Mesothelial cell of epicardium (in vitro differentiated cells): ENCODE measurements at regions not wholly inside any gene's neighbourhood (a gene's known extent, or its start where the extent isn't known, plus 50 kb on each side); places are given as distances from the start of the nearest gene placed in this dataset.
"Not testable (repeated sequence)": the region's sequence is repeated elsewhere in the genome, so short reads cannot be mapped to it uniquely, and the experiment has no call there.

Source experiments
- DNase-seq, 2 experiments: peaks; one replicate each; pipeline ENCODE4 v3.0.0; 2021; ENCODE audit warnings: low spot score in 2 of 2; ENCODE audit not compliant: unreplicated experiment in 2 of 2
- H3K27ac Mint-ChIP-seq: 2 replicates; pipeline ENCODE4 v1.8.0; 2021; ENCODE audit warnings: mixed read lengths
- H3K27me3 Mint-ChIP-seq: 2 replicates; pipeline ENCODE4 v1.8.0; 2021; ENCODE audit warnings: low read depth, mixed read lengths
- H3K36me3 Mint-ChIP-seq: 2 replicates; pipeline ENCODE4 v1.8.0; 2021; ENCODE audit warnings: mixed read lengths
- H3K4me1 Mint-ChIP-seq: 2 replicates; pipeline ENCODE4 v1.8.0; 2021; ENCODE audit warnings: mixed read lengths
- H3K4me3 Mint-ChIP-seq: 2 replicates; pipeline ENCODE4 v1.8.0; 2021; ENCODE audit warnings: mild to moderate bottlenecking, moderate library complexity, mixed read lengths
- H3K9me3 Mint-ChIP-seq: 2 replicates; pipeline ENCODE4 v1.8.0; 2021; ENCODE audit warnings: mixed read lengths
- TF ChIP-seq, protein P1 (sequence below): fragments of 200-600 bp; sonication (generic); IDR thresholded peaks from one replicate; pipeline ENCODE4 v1.5.0; 2021; ENCODE audit warnings: antibody characterized with exemption; ENCODE audit not compliant: unreplicated experiment

DNA sequence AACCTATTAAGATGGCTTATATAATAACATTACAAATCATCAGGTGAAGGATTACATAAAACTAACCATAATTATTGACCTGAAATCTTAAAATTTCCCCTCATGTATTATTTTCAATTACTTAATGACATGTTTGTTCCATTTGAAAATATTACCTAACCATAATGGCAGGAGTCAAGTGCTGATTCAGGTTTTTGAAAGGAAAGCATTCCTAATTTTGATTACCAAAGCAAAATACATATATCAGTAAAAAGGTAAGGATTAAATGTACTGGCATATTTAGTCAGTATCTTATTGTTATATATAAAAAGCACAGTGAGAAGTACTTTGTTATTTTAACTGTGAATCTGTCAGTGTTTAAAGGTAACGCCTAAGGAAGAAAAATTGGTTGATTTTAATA lies 960.0 kb upstream of the CNTN5 start:
- TF ChIP-seq, protein P1, sequence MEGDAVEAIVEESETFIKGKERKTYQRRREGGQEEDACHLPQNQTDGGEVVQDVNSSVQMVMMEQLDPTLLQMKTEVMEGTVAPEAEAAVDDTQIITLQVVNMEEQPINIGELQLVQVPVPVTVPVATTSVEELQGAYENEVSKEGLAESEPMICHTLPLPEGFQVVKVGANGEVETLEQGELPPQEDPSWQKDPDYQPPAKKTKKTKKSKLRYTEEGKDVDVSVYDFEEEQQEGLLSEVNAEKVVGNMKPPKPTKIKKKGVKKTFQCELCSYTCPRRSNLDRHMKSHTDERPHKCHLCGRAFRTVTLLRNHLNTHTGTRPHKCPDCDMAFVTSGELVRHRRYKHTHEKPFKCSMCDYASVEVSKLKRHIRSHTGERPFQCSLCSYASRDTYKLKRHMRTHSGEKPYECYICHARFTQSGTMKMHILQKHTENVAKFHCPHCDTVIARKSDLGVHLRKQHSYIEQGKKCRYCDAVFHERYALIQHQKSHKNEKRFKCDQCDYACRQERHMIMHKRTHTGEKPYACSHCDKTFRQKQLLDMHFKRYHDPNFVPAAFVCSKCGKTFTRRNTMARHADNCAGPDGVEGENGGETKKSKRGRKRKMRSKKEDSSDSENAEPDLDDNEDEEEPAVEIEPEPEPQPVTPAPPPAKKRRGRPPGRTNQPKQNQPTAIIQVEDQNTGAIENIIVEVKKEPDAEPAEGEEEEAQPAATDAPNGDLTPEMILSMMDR: no peak
- no peak overlapping the region for H3K27ac Mint-ChIP-seq
- no peak overlapping the region for H3K4me3 Mint-ChIP-seq
- H3K27me3 Mint-ChIP-seq: no peaks in the 10 kb centered on the region
- peaks cover 15% of the 10 kb centered on the region for H3K4me1 Mint-ChIP-seq
- peaks cover 1% of the 10 kb centered on the region for H3K9me3 Mint-ChIP-seq
- no peaks in the 10 kb centered on the region for H3K36me3 Mint-ChIP-seq
- DNase-seq: no peak

DNA sequence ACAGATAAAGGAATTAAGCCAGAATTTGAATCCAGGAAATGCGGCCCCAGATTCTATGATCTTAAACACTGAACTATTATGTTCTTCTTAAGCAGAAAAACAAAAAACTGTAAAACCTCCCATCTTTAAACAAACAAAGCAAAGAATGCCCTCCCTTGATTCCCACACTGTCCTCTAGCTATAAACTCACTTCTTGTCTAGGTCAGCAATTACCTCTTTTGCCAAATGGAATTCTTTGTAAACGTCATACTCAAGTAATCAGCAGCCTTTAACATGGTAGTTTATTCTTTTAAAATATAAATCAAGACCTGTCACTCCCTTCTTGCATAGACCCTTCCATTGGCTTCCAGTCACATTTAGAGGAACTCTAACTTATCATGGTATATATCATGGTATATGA lies 958.9 kb upstream of the CNTN5 start:
- Mint-ChIP-seq H3K9me3 (peaks cover 4% of the 10 kb centered on the region), H3K4me3 (no peak overlapping the region), H3K27me3 (no peaks in the 10 kb centered on the region), H3K4me1 (peaks cover 13% of the 10 kb centered on the region), H3K27ac (no peak overlapping the region), H3K36me3 (no peaks in the 10 kb centered on the region)
- DNase-seq: no peak
- TF ChIP-seq, protein P1: no peak

DNA sequence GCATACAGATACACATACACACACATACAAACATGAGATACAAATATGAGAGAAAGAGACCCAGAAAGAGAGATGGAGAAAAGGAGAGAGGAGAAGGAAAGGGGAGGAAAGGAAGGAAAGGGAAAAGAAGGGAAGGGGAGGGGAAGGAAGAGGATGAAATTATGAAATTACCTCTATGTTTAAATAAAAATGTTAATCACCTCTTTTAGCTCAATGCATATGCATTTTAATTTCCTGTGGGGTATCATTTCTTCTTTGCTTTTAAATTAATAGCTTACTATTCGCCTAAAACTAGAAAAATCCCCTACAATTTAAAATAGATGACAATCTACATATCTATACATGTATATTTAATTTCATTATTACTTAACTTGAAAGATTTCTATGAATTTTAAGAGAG lies 958.0 kb upstream of the CNTN5 start:
- TF ChIP-seq, protein P1: no peak
- no peak overlapping the region for H3K4me3 Mint-ChIP-seq
- DNase-seq: no peak
- peaks cover 10% of the 10 kb centered on the region for H3K4me1 Mint-ChIP-seq
- H3K27me3 Mint-ChIP-seq: no peaks in the 10 kb centered on the region
- H3K36me3 Mint-ChIP-seq: no peaks in the 10 kb centered on the region
- H3K9me3 Mint-ChIP-seq: peaks cover 4% of the 10 kb centered on the region
- no peak overlapping the region for H3K27ac Mint-ChIP-seq

DNA sequence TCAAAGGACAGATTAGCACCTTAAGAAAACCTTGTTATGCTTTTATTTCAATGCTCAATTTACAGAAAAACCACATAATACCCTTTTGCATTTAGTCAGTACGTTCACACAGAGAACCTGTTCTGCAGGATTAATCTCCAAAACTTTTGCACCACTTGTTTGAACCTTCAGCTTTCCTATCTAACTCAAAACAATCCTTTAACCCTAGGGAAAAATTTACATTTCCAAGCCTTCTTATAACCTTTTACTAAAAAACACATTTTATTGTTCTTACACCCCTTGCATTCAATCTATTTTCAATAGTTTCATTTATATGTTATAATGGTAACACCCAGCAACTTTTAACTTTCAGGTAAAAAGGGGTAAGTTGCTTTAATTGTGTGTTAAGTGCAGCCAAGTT lies 952.5 kb upstream of the CNTN5 start:
- Mint-ChIP-seq H3K4me3 (no peak overlapping the region), H3K36me3 (no peaks in the 10 kb centered on the region), H3K27me3 (no peaks in the 10 kb centered on the region), H3K9me3 (peaks cover 8% of the 10 kb centered on the region), H3K4me1 (peaks cover 8% of the 10 kb centered on the region), H3K27ac (no peak overlapping the region)
- TF ChIP-seq, protein P1: no peak
- no peak for DNase-seq

DNA sequence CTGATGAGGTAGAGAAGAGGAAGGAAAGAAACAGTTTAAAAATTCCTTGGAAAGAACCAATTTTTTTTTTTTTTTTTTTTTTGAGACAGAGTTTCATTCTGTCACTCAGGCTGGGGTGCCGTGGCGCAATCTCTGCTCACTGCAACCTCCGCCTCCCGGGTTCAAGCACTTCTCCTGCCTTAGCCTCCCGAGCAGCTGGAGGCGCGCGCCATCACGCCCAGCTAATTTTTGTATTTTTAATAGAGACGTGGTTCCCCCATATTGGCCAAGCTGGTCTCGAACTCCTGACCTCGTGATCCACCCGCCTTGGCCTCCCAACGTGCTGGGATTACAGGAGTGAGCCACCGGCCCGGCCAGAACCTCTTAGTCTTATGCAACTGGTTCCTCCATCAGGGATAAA lies 951.6 kb upstream of the CNTN5 start:
- H3K27me3 Mint-ChIP-seq, H3K9me3 Mint-ChIP-seq, H3K4me3 Mint-ChIP-seq, H3K36me3 Mint-ChIP-seq, DNase-seq, H3K4me1 Mint-ChIP-seq: not testable (repeated sequence)
- H3K27ac Mint-ChIP-seq: peak overlapping the region; percentile 47

DNA sequence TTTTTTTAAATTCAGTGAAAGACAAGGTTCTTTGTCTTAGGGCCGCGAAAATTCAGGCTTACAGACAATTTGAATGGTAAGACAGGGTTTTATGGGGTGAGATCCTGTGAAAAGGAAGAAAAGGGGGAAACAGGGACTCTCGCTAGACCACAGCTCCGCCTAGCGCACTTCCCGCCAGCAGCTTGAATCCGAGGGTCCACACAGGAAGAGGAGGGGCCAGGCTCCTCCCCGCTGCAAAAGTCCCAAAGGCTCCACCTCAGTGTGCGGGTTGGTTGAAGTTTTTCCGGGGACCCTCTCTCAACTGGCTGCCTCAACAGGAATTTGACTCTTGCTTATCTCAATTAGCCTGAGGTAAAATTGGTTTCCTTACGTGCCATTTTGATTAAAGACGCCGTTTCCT lies 950.9 kb upstream of the CNTN5 start:
- Mint-ChIP-seq H3K27ac (no peak overlapping the region), H3K4me3 (no peak overlapping the region), H3K9me3 (peaks cover 8% of the 10 kb centered on the region), H3K36me3 (no peaks in the 10 kb centered on the region), H3K27me3 (no peaks in the 10 kb centered on the region), H3K4me1 (peaks cover 8% of the 10 kb centered on the region)
- TF ChIP-seq, protein P1: no peak
- DNase-seq: no peak
